HEK293 (cell line): ENCODE measurements at regions not wholly inside any gene's neighbourhood (a gene's known extent, or its start where the extent isn't known, plus 50 kb on each side); places are given as distances from the start of the nearest gene placed in this dataset.

Experiments used
- CTCF ChIA-PET: fragments of 350-600 bp; formaldehyde crosslinking; extraction: SDS; loops from one replicate; lab custom pipeline; 2021; ENCODE audit warnings: antibody characterized with exemption; lab: Yijun Ruan, JAX
- POLR2A ChIA-PET: fragments of 300-600 bp; formaldehyde crosslinking; extraction: SDS; loops from one replicate; lab custom pipeline; 2020; ENCODE audit warnings: antibody characterized with exemption, inconsistent platforms; lab: Yijun Ruan, JAX
- H3K27ac ChIP-seq: fragments of 200-500 bp; sonication (Bioruptor generic); 2 replicates; pipeline ENCODE4 v1.5.1; 2014; ENCODE audit warnings: low read depth, low read length, control low read depth, inconsistent platforms; ENCODE audit errors: extremely low read depth
- H3K36me3 ChIP-seq, 2 experiments: fragments of 200-500 bp in 1 of 2; sonication (Bioruptor generic) in 1 of 2; 1 replicate in 1 of 2; 2 replicates in 1 of 2; pipeline ENCODE4 v1.5.1; 2014 to 2017; ENCODE audit warnings: inconsistent platforms in 2 of 2, low read length in 2 of 2; ENCODE audit not compliant: control insufficient read depth in 2 of 2, insufficient read depth in 1 of 2
- H3K4me1 ChIP-seq: fragments of 200-500 bp; sonication (Bioruptor generic); 2 replicates; pipeline ENCODE4 v1.5.1; 2014; ENCODE audit warnings: mild to moderate bottlenecking, low read length, inconsistent platforms; ENCODE audit not compliant: control insufficient read depth, insufficient read depth
- H3K4me3 ChIP-seq: 2 replicates; pipeline ENCODE4 v1.5.1; 2011; ENCODE audit warnings: low read depth, mild to moderate bottlenecking, control low read depth, low read length, moderate library complexity
- H3K9me3 ChIP-seq: fragments of 200-500 bp; sonication (Bioruptor generic); 2 replicates; pipeline ENCODE4 v1.5.1; 2014; ENCODE audit warnings: low read depth, low read length, inconsistent platforms; ENCODE audit not compliant: control insufficient read depth, insufficient read depth
- GLIS2 ChIP-seq: fragments of 450-650 bp; formaldehyde crosslinking; IDR thresholded peaks from 2 replicates; pipeline ENCODE4 v1.5.1; 2016; ENCODE audit warnings: missing biosample characterization, missing genetic modification characterization
- IKZF3 ChIP-seq: fragments of 450-650 bp; IDR thresholded peaks from 2 replicates; pipeline ENCODE4 v1.5.0; 2018; ENCODE audit warnings: missing biosample characterization, mild to moderate bottlenecking, missing genetic modification characterization, moderate library complexity
- RBAK ChIP-seq: fragments of 450-650 bp; formaldehyde crosslinking; IDR thresholded peaks from 2 replicates; pipeline ENCODE4 v1.5.1; 2016; ENCODE audit warnings: missing biosample characterization, missing genetic modification characterization
- TCF7L2 ChIP-seq: IDR thresholded peaks from 2 replicates; pipeline ENCODE4 v1.6.1; 2011; ENCODE audit warnings: low read depth, mild to moderate bottlenecking, inconsistent platforms, low read length, moderate library complexity, borderline replicate concordance
- TRIM28 ChIP-seq: IDR thresholded peaks from 2 replicates; pipeline ENCODE4 v1.6.1; 2011; ENCODE audit warnings: low read length, control low read depth, borderline replicate concordance
- ZBTB1 ChIP-seq: fragments of 450-650 bp; formaldehyde crosslinking; IDR thresholded peaks from 2 replicates; pipeline ENCODE4 v1.5.1; 2016; ENCODE audit warnings: missing biosample characterization, missing genetic modification characterization
- ZBTB20 ChIP-seq: fragments of 450-650 bp; formaldehyde crosslinking; IDR thresholded peaks from 2 replicates; pipeline ENCODE4 v1.5.1; 2016; ENCODE audit warnings: missing biosample characterization, missing genetic modification characterization
- ZFP41 ChIP-seq: fragments of 450-650 bp; formaldehyde crosslinking; IDR thresholded peaks from 2 replicates; pipeline ENCODE4 v1.5.1; 2016; ENCODE audit warnings: missing biosample characterization, missing genetic modification characterization, borderline replicate concordance
- ZNF140 ChIP-seq: fragments of 450-650 bp; formaldehyde crosslinking; IDR thresholded peaks from 2 replicates; pipeline ENCODE4 v1.5.1; 2016; ENCODE audit warnings: missing biosample characterization, missing genetic modification characterization
- ZNF184 ChIP-seq: fragments of 450-650 bp; IDR thresholded peaks from 2 replicates; pipeline ENCODE4 v1.5.1; 2018; ENCODE audit warnings: missing biosample characterization, mild to moderate bottlenecking, missing genetic modification characterization
- ZNF292 ChIP-seq: fragments of 450-650 bp; formaldehyde crosslinking; IDR thresholded peaks from 2 replicates; pipeline ENCODE4 v1.5.1; 2016; ENCODE audit warnings: low read depth, missing biosample characterization, missing genetic modification characterization, borderline replicate concordance
- ZNF37A ChIP-seq: fragments of 450-650 bp; IDR thresholded peaks from 2 replicates; pipeline ENCODE4 v1.5.1; 2018; ENCODE audit warnings: missing biosample characterization, missing genetic modification characterization
- ZNF549 ChIP-seq: fragments of 450-650 bp; IDR thresholded peaks from 2 replicates; pipeline ENCODE4 v1.5.1; 2018; ENCODE audit warnings: missing biosample characterization, missing genetic modification characterization, mild to moderate bottlenecking, inconsistent platforms, moderate library complexity
- ZNF610 ChIP-seq: fragments of 450-650 bp; formaldehyde crosslinking; IDR thresholded peaks from 2 replicates; pipeline ENCODE4 v1.5.1; 2016; ENCODE audit warnings: missing biosample characterization, missing genetic modification characterization, borderline replicate concordance
- ZNF791 ChIP-seq: fragments of 450-650 bp; formaldehyde crosslinking; IDR thresholded peaks from 2 replicates; pipeline ENCODE4 v1.5.1; 2016; ENCODE audit warnings: missing biosample characterization, missing genetic modification characterization
- TF ChIP-seq, protein P1 (sequence below): fragments of 450-650 bp; formaldehyde crosslinking; conservative IDR thresholded peaks from 2 replicates; pipeline ENCODE4 v1.5.1; 2016; ENCODE audit warnings: low read depth, missing biosample characterization, missing genetic modification characterization
- TF ChIP-seq, protein P2 (sequence below): fragments of 450-650 bp; formaldehyde crosslinking; IDR thresholded peaks from 2 replicates; pipeline ENCODE4 v1.5.1; 2016; ENCODE audit warnings: missing biosample characterization, missing genetic modification characterization
- TF ChIP-seq, protein P3 (sequence below): fragments of 450-650 bp; formaldehyde crosslinking; IDR thresholded peaks from 2 replicates; pipeline ENCODE4 v1.5.1; 2016; ENCODE audit warnings: missing biosample characterization, missing genetic modification characterization, borderline replicate concordance
- TF ChIP-seq, protein P4 (sequence below): fragments of 450-650 bp; formaldehyde crosslinking; IDR thresholded peaks from 2 replicates; pipeline ENCODE4 v1.5.1; 2017; ENCODE audit warnings: missing biosample characterization, missing genetic modification characterization

DNA sequence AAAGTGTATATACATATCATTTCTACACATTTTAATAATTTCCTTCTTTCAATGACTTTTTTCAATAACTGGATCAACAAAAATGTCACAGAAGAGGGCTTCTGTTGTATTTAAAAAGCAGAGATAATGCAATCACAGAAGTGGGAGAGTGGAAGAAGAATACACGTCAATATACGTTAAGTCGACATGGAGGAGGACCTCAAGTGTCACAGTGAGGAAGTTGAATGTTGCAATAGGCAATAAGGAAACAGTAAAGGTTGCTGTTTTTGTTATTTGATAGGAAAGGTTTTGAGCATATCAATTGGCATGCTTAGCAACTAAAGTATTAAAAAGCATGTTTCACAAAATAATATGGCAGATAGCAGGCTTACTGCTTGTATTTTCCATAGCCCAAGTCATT is 184.0 kb upstream of the NR4A3 start:
- no peaks in the 10 kb centered on the region for H3K4me1 ChIP-seq
- no peak overlapping the region for H3K4me3 ChIP-seq
- no peak overlapping the region for H3K27ac ChIP-seq
- no peaks in the 10 kb centered on the region for H3K9me3 ChIP-seq
- H3K36me3 ChIP-seq: no peaks in the 10 kb centered on the region
- CTCF ChIA-PET: no interaction called here
- POLR2A ChIA-PET: no interaction called here
- TF ChIP-seq, protein P1, sequence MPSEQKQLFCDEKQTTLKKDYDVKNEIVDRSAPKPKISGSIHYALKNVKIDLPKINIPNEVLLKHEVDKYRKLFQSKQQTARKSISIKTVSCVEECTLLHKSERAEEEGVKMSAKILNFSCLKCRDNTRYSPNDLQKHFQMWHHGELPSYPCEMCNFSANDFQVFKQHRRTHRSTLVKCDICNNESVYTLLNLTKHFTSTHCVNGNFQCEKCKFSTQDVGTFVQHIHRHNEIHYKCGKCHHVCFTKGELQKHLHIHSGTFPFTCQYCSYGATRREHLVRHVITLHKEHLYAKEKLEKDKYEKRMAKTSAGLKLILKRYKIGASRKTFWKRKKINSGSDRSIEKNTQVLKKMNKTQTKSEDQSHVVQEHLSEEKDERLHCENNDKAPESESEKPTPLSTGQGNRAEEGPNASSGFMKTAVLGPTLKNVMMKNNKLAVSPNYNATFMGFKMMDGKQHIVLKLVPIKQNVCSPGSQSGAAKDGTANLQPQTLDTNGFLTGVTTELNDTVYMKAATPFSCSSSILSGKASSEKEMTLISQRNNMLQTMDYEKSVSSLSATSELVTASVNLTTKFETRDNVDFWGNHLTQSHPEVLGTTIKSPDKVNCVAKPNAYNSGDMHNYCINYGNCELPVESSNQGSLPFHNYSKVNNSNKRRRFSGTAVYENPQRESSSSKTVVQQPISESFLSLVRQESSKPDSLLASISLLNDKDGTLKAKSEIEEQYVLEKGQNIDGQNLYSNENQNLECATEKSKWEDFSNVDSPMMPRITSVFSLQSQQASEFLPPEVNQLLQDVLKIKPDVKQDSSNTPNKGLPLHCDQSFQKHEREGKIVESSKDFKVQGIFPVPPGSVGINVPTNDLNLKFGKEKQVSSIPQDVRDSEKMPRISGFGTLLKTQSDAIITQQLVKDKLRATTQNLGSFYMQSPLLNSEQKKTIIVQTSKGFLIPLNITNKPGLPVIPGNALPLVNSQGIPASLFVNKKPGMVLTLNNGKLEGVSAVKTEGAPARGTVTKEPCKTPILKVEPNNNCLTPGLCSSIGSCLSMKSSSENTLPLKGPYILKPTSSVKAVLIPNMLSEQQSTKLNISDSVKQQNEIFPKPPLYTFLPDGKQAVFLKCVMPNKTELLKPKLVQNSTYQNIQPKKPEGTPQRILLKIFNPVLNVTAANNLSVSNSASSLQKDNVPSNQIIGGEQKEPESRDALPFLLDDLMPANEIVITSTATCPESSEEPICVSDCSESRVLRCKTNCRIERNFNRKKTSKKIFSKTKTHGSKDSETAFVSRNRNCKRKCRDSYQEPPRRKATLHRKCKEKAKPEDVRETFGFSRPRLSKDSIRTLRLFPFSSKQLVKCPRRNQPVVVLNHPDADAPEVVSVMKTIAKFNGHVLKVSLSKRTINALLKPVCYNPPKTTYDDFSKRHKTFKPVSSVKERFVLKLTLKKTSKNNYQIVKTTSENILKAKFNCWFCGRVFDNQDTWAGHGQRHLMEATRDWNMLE (tag by site-specific recombination): no peak
- TF ChIP-seq, protein P2, sequence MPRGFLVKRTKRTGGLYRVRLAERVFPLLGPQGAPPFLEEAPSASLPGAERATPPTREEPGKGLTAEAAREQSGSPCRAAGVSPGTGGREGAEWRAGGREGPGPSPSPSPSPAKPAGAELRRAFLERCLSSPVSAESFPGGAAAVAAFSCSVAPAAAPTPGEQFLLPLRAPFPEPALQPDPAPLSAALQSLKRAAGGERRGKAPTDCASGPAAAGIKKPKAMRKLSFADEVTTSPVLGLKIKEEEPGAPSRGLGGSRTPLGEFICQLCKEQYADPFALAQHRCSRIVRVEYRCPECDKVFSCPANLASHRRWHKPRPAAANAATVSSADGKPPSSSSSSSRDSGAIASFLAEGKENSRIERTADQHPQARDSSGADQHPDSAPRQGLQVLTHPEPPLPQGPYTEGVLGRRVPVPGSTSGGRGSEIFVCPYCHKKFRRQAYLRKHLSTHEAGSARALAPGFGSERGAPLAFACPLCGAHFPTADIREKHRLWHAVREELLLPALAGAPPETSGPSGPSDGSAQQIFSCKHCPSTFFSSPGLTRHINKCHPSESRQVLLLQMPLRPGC: no peak
- TF ChIP-seq TRIM28: no peak
- no peak for TF ChIP-seq ZNF610 (tag by site-specific recombination)
- TF ChIP-seq ZBTB1: no peak
- TF ChIP-seq RBAK: no peak
- TF ChIP-seq IKZF3 (tag by site-specific recombination): no peak
- TF ChIP-seq, protein P3, sequence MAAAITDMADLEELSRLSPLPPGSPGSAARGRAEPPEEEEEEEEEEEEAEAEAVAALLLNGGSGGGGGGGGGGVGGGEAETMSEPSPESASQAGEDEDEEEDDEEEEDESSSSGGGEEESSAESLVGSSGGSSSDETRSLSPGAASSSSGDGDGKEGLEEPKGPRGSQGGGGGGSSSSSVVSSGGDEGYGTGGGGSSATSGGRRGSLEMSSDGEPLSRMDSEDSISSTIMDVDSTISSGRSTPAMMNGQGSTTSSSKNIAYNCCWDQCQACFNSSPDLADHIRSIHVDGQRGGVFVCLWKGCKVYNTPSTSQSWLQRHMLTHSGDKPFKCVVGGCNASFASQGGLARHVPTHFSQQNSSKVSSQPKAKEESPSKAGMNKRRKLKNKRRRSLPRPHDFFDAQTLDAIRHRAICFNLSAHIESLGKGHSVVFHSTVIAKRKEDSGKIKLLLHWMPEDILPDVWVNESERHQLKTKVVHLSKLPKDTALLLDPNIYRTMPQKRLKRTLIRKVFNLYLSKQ (tag by site-specific recombination): no peak
- no peak for TF ChIP-seq ZNF140 (tag by site-specific recombination)
- TF ChIP-seq TCF7L2: no peak
- TF ChIP-seq ZNF184 (tag by site-specific recombination): no peak
- TF ChIP-seq ZNF292 (tag by site-specific recombination): no peak
- no peak for TF ChIP-seq ZFP41 (tag by site-specific recombination)
- TF ChIP-seq, protein P4, sequence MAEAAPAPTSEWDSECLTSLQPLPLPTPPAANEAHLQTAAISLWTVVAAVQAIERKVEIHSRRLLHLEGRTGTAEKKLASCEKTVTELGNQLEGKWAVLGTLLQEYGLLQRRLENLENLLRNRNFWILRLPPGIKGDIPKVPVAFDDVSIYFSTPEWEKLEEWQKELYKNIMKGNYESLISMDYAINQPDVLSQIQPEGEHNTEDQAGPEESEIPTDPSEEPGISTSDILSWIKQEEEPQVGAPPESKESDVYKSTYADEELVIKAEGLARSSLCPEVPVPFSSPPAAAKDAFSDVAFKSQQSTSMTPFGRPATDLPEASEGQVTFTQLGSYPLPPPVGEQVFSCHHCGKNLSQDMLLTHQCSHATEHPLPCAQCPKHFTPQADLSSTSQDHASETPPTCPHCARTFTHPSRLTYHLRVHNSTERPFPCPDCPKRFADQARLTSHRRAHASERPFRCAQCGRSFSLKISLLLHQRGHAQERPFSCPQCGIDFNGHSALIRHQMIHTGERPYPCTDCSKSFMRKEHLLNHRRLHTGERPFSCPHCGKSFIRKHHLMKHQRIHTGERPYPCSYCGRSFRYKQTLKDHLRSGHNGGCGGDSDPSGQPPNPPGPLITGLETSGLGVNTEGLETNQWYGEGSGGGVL (tag by site-specific recombination): no peak
- TF ChIP-seq ZBTB20 (tag by site-specific recombination): no peak
- no peak for TF ChIP-seq ZNF791 (tag by site-specific recombination)
- no peak for TF ChIP-seq GLIS2
- no peak for TF ChIP-seq ZNF549 (tag by site-specific recombination)
- no peak for TF ChIP-seq ZNF37A (tag by site-specific recombination)
